ENCODE measurements at regions not wholly inside any gene's neighbourhood (a gene's known extent, or its start where the extent isn't known, plus 50 kb on each side); places are given as distances from the start of the nearest gene placed in this dataset.

GRCh38 chr4:7118013-7118832 is 50.4 kb upstream of the GRPEL1 start:
- no peak for TF ChIP-seq CTCF (IDR thresholded peaks at IDR 0.05; ENCODE audit: low read depth, low read length)
- no peak overlapping the region for H3K4me3 ChIP-seq (replicated peaks in 1 of 2; ENCODE audit: low read depth in 2 of 2, low read length in 2 of 2)
- DNase-seq (ENCODE audit: low read depth in 2 of 2), result no peak
